IPS-20b (cell line): ENCODE measurements at regions not wholly inside any gene's neighbourhood (a gene's known extent, or its start where the extent isn't known, plus 50 kb on each side); places are given as distances from the start of the nearest gene placed in this dataset.

ENCODE experiments used
- H3K27ac ChIP-seq: one replicate; pipeline ENCODE4 v1.5.1; 2013; ENCODE audit warnings: low read length
- H3K27me3 ChIP-seq: 2 replicates; pipeline ENCODE4 v1.6.1; 2013; ENCODE audit warnings: mild to moderate bottlenecking, low read length, inconsistent platforms; ENCODE audit not compliant: insufficient read depth
- H3K36me3 ChIP-seq: 2 replicates; pipeline ENCODE4 v1.6.1; 2013; ENCODE audit warnings: low read depth, mild to moderate bottlenecking, inconsistent platforms, low read length, moderate library complexity; ENCODE audit not compliant: insufficient read depth
- H3K4me1 ChIP-seq: 2 replicates; pipeline ENCODE4 v1.6.1; 2013; ENCODE audit warnings: mild to moderate bottlenecking, control low read depth, inconsistent platforms, low read length, moderate library complexity; ENCODE audit not compliant: insufficient read depth
- H3K4me3 ChIP-seq: 2 replicates; pipeline ENCODE4 v1.5.1; 2013; ENCODE audit warnings: mild to moderate bottlenecking, low read length, inconsistent platforms
- H3K9ac ChIP-seq: 2 replicates; pipeline ENCODE4 v1.6.1; 2013; ENCODE audit warnings: low read depth, mild to moderate bottlenecking, inconsistent platforms, low read length, moderate library complexity
- H3K9me3 ChIP-seq: 2 replicates; pipeline ENCODE4 v1.6.1; 2013; ENCODE audit warnings: mild to moderate bottlenecking, low read depth, low read length, inconsistent platforms; ENCODE audit not compliant: insufficient read depth

DNA sequence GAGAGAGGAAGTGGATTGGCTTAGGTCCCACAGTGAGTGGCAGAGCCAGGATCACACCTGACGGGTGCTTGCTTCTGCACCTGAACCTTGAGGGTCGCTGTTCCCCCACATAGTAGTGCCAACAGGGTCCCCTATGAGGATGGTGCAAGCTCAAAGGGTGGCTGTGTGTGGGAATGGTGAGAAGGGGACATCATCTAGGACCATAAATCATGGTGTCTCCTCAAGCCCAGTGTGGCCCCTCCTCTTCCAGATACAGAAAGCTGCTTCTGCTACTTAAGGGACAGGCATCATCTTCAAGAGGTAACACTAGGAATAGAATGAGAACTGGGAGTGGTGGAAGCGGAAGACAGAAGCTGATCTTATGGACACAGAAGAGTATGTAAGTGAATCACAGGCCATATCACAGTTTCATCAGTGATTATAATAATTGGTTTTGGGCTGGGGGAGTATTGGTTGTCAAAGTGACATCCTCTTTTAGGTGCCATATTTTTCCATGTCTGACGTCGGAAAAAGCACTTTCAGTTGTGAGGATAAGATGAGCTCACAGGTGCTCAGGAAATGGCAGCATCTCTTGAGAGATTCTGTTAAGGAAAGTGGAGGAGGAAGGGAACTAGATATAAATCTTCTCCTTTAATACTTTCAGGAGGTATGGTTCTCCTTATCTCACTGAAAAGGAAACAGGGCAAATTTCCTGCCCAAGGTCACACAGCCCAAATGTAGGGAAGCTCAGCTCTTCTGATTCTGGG, 83.2 kb upstream of the HNF1B start:
- Histone ChIP-seq H3K4me1 (peaks cover 24% of the 10 kb centered on the region), H3K36me3 (no peaks in the 10 kb centered on the region), H3K9ac (no peak overlapping the region), H3K27ac (no peak overlapping the region), H3K4me3 (no peak overlapping the region), H3K27me3 (no peaks in the 10 kb centered on the region), H3K9me3 (no peaks in the 10 kb centered on the region)

DNA sequence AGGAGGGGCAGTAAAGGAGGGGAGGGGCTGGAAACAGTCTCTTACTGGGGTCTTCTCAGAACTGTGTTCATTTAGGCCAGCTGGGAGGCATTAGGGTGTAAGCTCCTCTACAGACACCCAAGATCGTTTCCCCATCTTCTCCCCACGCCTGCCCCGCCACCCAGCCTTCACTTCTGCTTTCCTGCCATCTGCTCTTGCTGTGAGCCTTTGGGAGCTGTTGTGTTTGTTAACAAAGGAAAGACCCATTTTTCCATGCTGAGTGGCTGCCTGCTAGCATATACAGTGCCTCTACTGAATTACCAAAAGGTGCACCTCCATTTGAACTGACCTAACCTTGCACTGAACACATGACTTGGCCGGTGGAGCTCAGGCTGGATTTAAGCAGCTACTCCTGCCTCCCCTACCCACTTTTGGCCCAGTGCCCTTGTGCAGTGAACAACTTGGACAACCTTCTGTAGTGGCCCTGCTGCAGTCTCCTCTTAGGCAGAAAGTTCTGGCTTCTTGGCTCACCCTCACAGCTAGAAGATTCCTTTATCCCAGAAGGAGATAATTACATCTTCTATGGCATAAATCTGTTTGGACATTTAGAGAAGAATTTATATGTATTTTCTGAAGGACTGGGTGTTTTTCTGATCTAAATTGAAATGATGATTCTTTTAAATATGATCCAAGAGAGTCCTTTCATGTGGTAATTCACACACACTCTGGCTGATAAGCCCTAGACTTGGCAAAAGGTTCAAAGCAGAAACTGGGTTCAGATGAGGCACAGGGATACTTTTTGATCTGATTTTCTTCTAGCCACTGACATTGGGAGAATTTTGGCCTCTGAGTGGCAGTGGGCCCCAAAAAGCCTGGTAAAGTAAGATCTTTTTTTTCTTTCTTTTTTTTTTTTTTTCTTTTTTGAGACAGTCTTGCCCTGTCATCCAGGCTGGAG, 81.9 kb upstream of the HNF1B start:
- H3K9me3 ChIP-seq = no peaks in the 10 kb centered on the region
- H3K27ac ChIP-seq = no peak overlapping the region
- H3K4me3 ChIP-seq = no peak overlapping the region
- H3K27me3 ChIP-seq = no peaks in the 10 kb centered on the region
- H3K4me1 ChIP-seq = peaks cover 24% of the 10 kb centered on the region
- no peak overlapping the region for H3K9ac ChIP-seq
- no peaks in the 10 kb centered on the region for H3K36me3 ChIP-seq

DNA sequence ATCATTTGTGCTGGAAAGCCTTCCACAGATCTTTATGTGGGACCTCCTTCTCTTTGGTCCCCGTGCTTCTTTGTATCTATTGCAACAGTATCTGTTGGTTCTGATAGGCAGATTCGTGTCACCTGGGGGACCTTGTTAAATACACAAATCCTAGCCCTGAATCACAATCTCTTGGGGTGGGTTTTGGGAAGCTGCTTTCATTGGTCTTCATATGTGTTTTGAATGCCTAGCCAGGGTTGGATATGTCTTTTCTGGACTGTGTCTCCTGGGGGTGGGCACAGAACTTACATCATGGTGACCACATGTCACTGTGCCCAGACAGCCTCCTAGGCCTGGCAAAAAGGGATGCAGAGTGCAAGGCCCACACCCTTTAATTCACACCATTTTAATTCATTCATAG, 81.0 kb upstream of the HNF1B start:
- Histone ChIP-seq H3K27ac (no peak overlapping the region), H3K4me3 (no peak overlapping the region), H3K36me3 (no peaks in the 10 kb centered on the region), H3K4me1 (peaks cover 24% of the 10 kb centered on the region), H3K9me3 (no peaks in the 10 kb centered on the region), H3K27me3 (no peaks in the 10 kb centered on the region), H3K9ac (no peak overlapping the region)

DNA sequence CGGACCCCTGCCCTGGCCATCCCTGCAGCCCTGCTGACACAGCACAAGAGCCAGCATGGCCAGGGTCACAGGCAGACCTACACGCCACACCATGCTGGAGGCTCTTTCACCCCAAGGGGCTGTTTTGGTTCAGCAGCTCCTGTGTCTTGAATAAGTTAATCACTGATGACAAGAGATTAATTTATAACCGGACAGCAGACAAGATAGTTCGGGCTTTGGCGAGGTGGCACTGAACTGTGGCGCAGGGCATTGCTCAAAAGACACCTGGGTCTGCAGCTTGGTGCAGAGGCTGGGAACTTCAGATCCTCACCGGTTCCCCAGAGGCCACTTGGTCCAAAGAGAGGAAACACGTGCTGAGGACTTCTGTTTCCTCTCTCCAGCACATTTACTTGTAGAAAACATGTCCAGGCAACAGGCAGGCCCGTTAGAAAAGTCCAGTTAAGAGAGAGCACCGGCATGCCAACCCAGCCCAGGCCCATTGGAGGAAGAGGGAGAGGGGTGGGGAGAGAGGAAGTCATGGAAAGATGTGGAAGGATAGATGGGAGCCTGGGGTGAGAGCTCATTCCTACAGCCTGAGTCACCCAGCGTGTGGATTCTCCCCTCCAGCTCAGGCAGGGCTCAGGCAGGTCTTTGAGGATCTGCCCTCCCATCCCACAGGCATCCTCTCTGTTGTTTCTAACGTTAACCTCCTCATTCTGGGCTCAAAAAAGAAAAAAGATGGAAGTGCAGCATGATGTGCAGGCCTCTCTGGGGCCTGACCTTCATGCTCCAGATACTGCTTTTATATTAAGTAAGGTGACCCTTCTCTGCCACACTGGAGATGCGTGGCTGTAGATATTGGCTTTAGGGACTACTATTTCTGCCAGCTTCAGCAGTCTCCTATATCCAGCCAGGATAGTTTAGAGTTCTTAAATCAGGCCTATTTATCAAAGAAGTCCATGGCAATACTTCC, 80.0 kb upstream of the HNF1B start:
- no peaks in the 10 kb centered on the region for H3K27me3 ChIP-seq
- H3K36me3 ChIP-seq = no peaks in the 10 kb centered on the region
- H3K4me3 ChIP-seq = no peak overlapping the region
- peaks cover 19% of the 10 kb centered on the region for H3K4me1 ChIP-seq
- H3K9ac ChIP-seq = no peak overlapping the region
- H3K9me3 ChIP-seq = no peaks in the 10 kb centered on the region
- H3K27ac ChIP-seq = no peak overlapping the region

DNA sequence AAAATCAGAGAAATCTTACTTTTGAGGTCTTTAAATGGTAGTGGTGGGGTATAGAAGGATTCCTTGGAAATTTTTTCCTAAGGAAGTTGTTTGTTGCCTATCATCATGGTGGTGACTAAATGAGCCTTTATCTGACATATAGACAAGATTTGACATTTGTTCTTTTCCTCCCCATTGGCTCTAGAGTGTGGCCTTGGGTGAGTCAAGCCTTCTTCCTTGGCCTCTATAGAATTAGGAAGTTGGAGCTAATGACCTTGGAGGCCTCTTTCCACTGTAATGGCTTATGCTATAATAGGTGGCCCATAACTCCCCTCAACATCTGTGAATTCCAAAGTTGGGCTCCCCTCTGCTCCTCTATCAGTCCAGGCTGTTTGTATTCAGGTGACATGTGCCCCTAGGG, 79.1 kb upstream of the HNF1B start:
- no peak overlapping the region for H3K27ac ChIP-seq
- H3K4me1 ChIP-seq = peaks cover 12% of the 10 kb centered on the region
- H3K36me3 ChIP-seq = no peaks in the 10 kb centered on the region
- no peak overlapping the region for H3K9ac ChIP-seq
- H3K4me3 ChIP-seq = no peak overlapping the region
- no peaks in the 10 kb centered on the region for H3K27me3 ChIP-seq
- H3K9me3 ChIP-seq = no peaks in the 10 kb centered on the region

DNA sequence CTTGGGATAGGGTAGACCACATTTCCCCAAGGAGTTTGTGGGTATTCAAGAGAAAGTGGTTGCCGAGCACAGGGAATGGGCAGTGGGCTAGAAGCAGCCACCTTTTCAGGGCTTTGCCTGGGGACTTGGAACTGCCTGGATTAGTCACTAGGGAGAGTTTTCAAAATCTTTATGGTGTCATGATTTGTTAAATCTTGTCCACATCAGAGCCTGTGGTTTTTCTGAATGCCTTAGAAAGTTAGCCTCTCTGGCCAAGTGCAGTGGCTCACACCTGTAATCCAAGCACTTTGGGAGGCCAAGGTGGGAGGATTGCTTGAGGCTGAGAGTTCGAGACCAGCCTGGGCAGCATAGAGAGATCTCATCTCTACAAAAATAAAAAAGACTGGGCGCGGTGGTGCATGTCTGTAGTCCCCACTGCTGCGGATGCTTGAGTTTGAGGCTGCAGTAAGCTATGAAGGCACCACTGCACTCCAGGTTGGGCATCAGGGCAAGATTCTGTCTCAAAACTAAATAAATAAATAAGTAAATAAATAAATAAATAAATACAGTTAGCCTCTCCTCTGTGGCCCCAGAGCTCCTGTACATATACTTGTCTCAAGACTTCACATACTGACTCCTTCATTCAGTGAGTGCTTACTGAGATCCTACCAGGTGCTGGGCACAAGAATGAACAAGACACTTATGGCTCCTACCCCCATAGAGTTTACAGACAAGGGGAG, 76.3 kb upstream of the HNF1B start:
- no peak overlapping the region for H3K9ac ChIP-seq
- H3K4me1 ChIP-seq = peaks cover 6% of the 10 kb centered on the region
- H3K4me3 ChIP-seq = no peak overlapping the region
- no peak overlapping the region for H3K27ac ChIP-seq
- H3K9me3 ChIP-seq = no peaks in the 10 kb centered on the region
- H3K27me3 ChIP-seq = no peaks in the 10 kb centered on the region
- H3K36me3 ChIP-seq = no peaks in the 10 kb centered on the region

DNA sequence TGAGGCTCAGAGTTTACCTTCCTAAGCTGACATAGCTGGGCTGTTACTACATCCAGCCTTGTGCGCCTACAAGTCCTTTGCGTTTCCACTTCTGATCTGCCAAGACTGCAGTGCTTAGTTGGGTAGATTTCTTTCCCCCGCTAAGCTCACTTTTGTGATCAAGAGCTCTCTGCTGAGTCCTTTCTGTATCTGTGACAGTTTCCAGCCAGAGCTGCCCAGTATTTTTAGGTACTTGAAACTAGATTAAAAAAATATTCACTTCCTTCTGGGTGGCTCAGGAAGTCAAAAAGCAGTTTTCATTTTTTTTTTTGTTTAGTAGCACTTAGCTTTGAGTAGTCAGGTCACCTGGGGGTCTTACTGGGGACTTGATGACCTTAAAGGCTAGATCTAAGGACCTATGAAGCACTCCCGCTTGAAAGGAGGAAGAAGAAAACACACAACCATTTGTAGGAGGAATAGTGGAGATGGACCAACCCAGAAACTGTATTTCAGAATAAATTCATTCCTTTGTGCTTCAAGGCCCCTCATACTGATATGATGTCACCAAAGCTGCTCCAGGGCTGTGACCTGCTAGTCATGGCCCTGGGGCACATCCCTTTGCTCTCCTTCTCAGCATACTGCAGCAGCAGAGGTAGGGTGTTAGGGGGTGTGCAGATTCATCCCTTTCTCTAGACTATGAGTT, 75.6 kb upstream of the HNF1B start:
- no peak overlapping the region for H3K9ac ChIP-seq
- no peaks in the 10 kb centered on the region for H3K9me3 ChIP-seq
- H3K4me3 ChIP-seq = no peak overlapping the region
- no peaks in the 10 kb centered on the region for H3K36me3 ChIP-seq
- H3K27ac ChIP-seq = no peak overlapping the region
- no peaks in the 10 kb centered on the region for H3K27me3 ChIP-seq
- peaks cover 4% of the 10 kb centered on the region for H3K4me1 ChIP-seq

DNA sequence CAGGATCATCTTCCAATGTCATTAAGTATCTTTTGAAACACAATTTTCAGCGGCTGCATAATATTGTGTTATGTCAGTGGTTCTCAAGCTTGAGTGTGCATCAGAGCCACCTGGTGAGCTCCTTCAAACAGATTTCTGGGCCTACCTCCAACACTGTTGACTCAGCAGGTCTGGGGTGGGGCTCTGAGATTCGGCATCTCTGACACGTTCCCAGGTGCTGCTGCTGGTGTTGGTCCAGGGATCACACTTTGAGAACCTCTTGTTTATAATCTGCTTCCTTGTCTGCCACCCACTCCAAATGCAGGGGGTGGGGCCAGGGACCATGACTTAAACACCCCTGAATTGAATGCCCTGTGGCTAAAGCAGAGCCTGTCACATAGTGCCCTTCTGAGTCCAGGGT, 73.8 kb upstream of the HNF1B start:
- no peaks in the 10 kb centered on the region for H3K9me3 ChIP-seq
- no peak overlapping the region for H3K4me3 ChIP-seq
- no peaks in the 10 kb centered on the region; the same call in 1 of the 2 replicates for H3K4me1 ChIP-seq
- H3K9ac ChIP-seq = no peak overlapping the region
- H3K36me3 ChIP-seq = no peaks in the 10 kb centered on the region
- no peak overlapping the region for H3K27ac ChIP-seq
- no peaks in the 10 kb centered on the region for H3K27me3 ChIP-seq

DNA sequence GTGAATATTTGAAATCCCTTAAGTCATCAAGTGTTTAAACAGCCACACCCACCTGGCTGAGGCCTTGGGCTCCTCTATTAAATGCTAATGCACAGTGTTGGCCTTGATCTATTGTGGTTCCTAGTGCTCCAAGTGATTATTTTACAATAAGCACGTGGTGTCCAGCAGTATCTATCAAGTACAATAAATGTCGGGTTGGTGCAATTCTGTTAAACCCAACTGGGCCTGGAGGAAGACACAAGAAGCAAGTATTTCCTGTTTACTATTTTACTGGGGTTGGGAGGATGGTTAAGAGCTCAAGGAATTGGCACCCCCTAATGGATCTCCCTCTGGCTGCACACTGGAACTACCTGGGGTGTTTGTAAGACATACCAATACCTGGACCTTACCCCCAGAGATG, 72.1 kb upstream of the HNF1B start:
- H3K36me3 ChIP-seq = no peaks in the 10 kb centered on the region
- H3K4me1 ChIP-seq = no peaks in the 10 kb centered on the region; the same call in 1 of the 2 replicates
- H3K27ac ChIP-seq = no peak overlapping the region
- H3K4me3 ChIP-seq = no peak overlapping the region
- H3K27me3 ChIP-seq = no peaks in the 10 kb centered on the region
- H3K9ac ChIP-seq = no peak overlapping the region
- H3K9me3 ChIP-seq = no peaks in the 10 kb centered on the region

DNA sequence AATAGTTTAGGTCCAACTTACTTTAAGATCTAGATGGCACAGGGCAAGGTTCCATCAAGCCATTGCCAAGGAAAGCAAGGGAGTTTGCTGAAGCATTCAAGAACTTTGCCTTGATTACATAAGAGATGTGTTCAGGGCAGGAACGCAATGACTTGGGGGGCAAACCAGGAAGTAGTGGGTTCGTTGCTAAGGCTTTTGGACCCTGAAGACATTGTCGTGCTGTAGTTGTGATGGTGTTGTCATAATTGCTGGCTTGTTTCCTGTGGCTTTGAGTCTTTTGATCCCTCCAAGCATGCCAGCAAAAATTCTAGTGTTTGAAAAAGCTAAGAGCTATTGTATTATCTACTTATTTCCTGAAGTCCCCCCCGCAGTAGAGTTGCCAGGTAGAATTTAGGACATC, 70.7 kb upstream of the HNF1B start:
- no peaks in the 10 kb centered on the region; the same call in 1 of the 2 replicates for H3K4me1 ChIP-seq
- H3K36me3 ChIP-seq = no peaks in the 10 kb centered on the region
- no peak overlapping the region for H3K9ac ChIP-seq
- no peak overlapping the region for H3K27ac ChIP-seq
- H3K4me3 ChIP-seq = no peak overlapping the region
- H3K27me3 ChIP-seq = no peaks in the 10 kb centered on the region
- H3K9me3 ChIP-seq = no peaks in the 10 kb centered on the region
